ENCODE measurements at regions not wholly inside any gene's neighbourhood (a gene's known extent, or its start where the extent isn't known, plus 50 kb on each side); places are given as distances from the start of the nearest gene placed in this dataset.

DNA sequence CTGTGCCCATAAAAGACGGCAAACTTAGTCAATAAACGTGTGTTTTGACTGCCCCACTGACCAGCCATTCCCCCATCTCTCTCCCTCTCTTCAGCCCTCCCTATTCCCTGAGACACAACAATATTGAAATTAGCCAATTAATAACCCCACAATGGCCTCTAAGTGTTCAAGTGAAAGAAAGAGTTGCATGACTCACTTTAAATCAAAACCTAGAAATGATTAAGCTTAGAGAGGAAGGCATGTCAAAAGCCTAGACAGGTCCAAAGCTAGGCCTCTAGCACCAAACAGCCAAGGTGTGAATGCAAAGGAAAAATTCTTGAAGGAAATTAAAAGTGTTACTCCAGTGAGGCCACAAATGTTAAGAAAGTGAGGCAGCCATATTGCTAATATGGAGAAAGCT is 261.6 kb upstream of the TBX18 start:
- TF ChIP-seq, protein P1, sequence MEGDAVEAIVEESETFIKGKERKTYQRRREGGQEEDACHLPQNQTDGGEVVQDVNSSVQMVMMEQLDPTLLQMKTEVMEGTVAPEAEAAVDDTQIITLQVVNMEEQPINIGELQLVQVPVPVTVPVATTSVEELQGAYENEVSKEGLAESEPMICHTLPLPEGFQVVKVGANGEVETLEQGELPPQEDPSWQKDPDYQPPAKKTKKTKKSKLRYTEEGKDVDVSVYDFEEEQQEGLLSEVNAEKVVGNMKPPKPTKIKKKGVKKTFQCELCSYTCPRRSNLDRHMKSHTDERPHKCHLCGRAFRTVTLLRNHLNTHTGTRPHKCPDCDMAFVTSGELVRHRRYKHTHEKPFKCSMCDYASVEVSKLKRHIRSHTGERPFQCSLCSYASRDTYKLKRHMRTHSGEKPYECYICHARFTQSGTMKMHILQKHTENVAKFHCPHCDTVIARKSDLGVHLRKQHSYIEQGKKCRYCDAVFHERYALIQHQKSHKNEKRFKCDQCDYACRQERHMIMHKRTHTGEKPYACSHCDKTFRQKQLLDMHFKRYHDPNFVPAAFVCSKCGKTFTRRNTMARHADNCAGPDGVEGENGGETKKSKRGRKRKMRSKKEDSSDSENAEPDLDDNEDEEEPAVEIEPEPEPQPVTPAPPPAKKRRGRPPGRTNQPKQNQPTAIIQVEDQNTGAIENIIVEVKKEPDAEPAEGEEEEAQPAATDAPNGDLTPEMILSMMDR (conservative IDR thresholded peaks at IDR 0.05; ENCODE audit: low read length): no peak
- DNase-seq (ENCODE audit: low read depth): no peak

GRCh38 chr6:85023721-85024120 is 259.3 kb upstream of the TBX18 start:
- DNase-seq (ENCODE audit: low read depth): no peak
- TF ChIP-seq, protein P1 (conservative IDR thresholded peaks at IDR 0.05; ENCODE audit: low read length): no peak
- H3K4me3 ChIP-seq (ENCODE audit: low read length): no peak overlapping the region

More for the DNA sequence above, 261.6 kb upstream of the TBX18 start:
- H3K4me3 ChIP-seq (ENCODE audit: low read length): no peak overlapping the region

- TF ChIP-seq, protein P1 (conservative IDR thresholded peaks at IDR 0.05; ENCODE audit: low read length): no peak
- H3K4me3 ChIP-seq (ENCODE audit: low read length): no peak overlapping the region
- DNase-seq (ENCODE audit: low read depth): no peak
Observed at GRCh38 chr6:85017352-85017751, 253.0 kb upstream of the TBX18 start.

DNA sequence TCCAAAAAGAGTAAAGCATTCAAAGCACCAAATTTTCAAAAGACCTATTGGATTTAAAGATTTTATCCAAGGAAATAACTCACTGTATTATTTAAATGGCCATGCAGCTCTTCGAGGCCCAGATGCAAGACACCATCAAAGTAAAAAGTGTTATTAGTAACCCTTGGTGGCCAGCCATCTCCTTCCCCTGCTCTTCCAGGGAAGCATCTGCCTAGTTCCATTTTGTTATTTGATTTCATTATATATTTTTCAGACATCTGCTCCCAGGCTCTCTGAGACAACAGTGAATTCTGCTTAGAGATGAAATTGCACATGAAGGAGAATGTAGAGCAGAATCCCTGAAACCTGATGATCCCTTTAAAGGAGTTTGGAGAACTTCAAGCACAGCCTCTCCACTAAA is 252.3 kb upstream of the TBX18 start:
- no peak overlapping the region for H3K4me3 ChIP-seq (ENCODE audit: low read length)

GRCh38 chr6:85015396-85015990 is 251.1 kb upstream of the TBX18 start:
- TF ChIP-seq, protein P1 (conservative IDR thresholded peaks at IDR 0.05; ENCODE audit: low read length): peak; percentile 60
- no peak overlapping the region for H3K4me3 ChIP-seq (ENCODE audit: low read length)
- peak; percentile 27 for DNase-seq (ENCODE audit: low read depth)

More for the DNA sequence above, 252.3 kb upstream of the TBX18 start:
- TF ChIP-seq, protein P1 (conservative IDR thresholded peaks at IDR 0.05; ENCODE audit: low read length): no peak
- no peak for DNase-seq (ENCODE audit: low read depth)

DNA sequence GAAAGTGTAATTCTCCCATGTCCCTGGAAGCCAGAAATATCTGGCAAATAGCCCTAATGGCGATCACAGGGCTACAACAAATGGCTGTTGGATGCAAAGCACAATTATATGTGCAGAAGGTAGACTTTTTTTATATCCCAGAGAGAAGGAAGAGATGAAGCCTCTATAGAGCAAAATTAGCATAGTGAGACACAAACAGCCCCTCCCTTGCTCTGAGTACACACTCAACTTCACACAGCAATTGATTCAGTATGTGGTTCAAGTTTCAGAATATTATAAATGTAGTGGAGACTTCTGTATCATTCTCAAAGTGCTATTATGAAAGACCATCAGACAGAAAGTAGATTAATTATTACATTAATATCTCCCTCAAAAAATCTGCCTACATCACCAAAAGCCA is 246.5 kb upstream of the TBX18 start:
- TF ChIP-seq, protein P1 (conservative IDR thresholded peaks at IDR 0.05; ENCODE audit: low read length): no peak
- no peak for DNase-seq (ENCODE audit: low read depth)
- no peak overlapping the region for H3K4me3 ChIP-seq (ENCODE audit: low read length)

GRCh38 chr6:85008296-85009009 is 244.1 kb upstream of the TBX18 start:
- no peak overlapping the region for H3K4me3 ChIP-seq (ENCODE audit: low read length)
- TF ChIP-seq, protein P1 (conservative IDR thresholded peaks at IDR 0.05; ENCODE audit: low read length): no peak
- DNase-seq (ENCODE audit: low read depth): peak; percentile 52
